Dermis blood vessel endothelial cell (primary cell): ENCODE measurements at regions not wholly inside any gene's neighbourhood (a gene's known extent, or its start where the extent isn't known, plus 50 kb on each side); places are given as distances from the start of the nearest gene placed in this dataset.

Experiments used
- DNase-seq: peaks from one replicate; pipeline ENCODE4 v3.0.0; 2010

DNA sequence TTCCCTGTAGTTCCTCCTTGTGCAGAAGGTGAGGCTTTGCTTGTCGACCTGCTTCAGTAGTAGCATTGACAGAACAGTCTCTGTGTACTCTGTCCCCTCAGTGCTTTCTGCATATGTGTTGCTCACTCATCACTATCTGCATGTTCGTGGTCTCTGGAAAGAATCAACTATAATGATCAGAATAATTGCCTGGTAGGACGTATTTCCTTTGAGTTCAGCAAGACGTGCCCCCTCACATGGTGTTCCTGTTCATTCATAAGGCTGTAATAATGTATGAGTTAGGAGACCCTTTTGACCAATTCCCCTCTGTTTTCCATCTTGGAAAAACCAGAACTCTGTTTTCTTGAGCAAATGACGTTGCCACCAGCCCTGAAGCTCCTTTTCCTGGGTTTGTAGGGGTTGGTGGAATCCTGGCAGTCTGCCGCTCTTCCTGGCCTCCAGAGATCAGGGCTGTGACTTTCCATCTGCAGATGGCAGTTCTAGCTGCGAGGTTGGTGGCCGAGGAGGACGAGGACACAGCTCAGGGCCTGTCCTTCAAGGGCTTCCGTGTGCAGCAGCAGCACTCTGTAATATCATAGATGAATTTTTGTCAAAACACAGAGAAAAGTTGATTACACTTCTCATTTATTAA lies 61.9 kb downstream of the EXOSC2 start:
- peak; percentile 51 for DNase-seq

DNA sequence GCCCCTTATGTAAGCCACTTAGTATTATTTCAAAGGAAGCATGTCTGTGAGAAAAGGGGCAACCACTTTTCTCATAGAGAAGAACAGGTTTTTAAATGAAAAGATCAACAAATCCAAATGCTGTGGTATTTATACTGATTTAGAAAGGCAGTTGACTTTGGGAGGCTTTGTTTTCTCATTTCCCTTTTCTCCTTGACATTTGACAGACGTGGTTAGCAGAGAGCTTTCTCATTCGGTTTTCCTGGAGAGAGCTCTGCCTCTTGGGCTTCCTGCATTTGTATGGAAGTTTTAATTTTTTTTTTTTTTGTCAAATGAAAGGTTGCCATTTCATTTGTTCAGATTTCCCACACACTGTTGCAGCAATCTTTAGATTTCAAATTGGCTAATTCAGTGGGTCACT lies 62.5 kb downstream of the EXOSC2 start:
- DNase-seq = peak; percentile 66

DNA sequence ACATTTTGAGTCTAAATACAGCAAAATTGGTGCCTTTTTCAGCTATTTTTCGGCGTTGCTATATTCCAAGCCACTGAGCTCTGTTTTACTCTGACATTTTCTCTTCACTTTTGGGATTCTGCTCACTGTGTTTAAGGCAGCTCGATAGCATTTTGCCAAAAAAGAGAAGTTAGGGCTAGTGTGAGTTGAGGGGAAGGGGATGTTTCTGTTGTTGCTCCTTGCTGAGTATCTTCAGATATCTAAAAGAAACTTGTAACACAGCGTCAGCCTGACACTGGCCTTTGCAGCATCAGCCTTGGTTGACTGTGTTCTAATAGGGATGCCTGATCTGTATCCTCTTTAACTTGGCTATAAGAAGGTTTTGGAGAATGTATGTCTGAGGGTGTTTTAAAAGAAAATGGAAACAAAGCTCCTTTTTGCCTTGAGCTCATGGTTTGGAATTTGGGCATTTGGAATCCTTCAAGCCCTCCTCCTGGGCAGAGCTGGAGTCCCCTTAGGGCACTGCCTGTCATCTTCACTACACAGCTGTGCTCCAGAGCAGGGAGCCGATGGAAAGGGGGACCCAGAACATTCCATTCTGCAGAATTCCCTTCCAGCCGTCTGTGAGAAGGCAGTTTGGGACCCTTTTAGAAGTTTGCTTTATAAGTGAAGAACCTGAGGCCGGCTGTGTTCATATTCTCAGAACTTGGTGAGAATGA lies 63.0 kb downstream of the EXOSC2 start:
- DNase-seq = no peak

DNA sequence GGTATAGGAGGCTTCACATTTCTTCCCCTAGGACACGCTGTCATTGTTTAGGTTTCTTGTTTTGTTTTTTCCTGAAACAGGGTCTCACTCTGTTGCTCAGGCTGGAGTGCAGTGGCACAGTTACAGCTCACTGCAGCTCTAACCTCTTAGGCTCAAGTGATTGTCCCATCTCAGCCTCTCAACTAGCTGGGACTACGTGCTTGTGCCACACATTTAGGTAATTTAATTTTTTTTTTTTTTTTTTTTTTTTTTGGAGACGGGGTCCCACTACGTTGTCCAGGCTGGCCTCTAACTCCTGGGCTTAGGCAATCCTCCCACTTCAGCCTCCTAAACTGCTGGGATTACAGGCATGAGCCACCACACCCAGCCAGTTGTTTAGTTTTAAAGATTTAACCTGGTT lies 66.2 kb downstream of the EXOSC2 start:
- DNase-seq = no peak

DNA sequence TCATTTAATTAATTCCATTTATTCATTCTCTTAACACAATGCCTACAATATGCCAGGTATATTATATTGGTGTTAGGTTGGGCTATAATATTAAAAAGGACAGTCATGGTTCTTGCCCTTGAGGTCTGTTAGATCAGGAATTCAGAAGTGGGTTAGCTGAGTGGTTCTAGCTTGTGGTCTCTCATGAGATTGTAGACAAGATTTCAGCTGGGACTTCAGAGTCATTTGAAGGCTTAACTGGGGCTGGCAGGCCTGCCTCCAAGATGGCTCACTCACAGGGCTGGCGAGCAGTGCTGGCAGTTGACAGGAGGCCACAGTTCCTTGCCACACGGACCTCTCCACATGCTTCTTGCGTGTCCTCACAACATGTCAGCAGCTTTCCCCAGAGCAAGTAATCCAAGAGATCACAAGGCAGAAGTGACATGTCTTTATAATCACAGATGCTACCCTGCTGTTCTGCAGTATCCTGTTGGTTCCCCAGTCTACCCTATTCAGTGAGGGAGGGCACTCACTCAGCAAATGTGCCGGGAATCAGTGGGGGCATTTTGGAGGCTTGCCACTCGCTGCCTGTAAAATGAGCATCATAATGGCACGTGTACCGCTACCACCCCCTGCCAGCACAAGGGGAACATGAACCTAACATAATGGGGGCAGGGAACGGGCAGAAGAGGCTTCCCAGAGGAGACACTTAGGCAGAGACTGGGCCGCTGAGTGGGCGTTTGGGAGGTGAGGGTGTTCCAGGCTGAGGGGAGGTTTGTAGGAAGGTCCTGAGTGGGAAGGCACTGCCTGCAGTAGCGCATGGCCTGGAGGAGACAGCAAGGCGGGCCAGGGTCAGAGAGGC lies 70.0 kb downstream of the EXOSC2 start:
- DNase-seq = no peak

DNA sequence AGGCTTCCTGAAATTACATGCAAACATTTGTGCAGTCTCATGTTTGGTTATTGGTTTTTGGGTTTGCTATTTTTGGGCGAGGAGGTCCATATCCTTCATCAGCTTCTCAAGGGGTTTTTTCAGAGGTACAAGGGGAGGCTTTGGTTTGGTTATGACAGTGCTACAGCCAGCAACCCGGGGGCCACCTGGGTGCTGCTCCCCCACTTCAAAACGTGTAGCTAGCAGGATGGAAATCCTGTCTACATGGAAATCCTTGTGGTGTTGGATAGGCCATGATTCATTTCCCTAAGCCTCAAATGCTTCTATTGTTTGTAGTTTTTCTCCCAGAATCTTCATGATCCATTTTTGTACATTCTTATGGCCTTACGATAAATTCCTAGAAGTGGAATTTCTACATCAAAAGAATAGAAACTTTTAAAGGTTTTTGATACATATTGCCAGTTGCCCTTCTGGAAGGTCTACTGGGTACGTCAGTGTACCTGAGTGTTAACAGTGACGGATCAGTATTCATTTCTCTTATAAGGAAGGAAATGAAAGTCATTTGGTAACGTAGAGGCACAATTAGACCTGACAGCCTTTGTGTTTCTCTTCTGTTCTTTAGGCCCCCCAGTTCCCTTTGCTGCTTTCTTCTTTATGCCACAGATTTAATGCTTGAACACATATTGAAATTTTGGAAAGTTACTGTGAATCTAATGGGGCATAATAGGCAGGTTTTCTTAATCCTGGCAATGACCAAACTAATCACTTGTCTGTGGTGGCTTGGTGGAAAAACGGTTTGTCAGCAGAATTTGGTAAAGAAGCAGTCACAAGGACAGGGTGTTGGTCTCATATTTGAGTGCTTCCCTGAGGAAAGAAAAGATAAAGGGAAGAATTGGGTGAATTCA lies 69.7 kb upstream of the ABL1 start:
- DNase-seq = peak; percentile 91

DNA sequence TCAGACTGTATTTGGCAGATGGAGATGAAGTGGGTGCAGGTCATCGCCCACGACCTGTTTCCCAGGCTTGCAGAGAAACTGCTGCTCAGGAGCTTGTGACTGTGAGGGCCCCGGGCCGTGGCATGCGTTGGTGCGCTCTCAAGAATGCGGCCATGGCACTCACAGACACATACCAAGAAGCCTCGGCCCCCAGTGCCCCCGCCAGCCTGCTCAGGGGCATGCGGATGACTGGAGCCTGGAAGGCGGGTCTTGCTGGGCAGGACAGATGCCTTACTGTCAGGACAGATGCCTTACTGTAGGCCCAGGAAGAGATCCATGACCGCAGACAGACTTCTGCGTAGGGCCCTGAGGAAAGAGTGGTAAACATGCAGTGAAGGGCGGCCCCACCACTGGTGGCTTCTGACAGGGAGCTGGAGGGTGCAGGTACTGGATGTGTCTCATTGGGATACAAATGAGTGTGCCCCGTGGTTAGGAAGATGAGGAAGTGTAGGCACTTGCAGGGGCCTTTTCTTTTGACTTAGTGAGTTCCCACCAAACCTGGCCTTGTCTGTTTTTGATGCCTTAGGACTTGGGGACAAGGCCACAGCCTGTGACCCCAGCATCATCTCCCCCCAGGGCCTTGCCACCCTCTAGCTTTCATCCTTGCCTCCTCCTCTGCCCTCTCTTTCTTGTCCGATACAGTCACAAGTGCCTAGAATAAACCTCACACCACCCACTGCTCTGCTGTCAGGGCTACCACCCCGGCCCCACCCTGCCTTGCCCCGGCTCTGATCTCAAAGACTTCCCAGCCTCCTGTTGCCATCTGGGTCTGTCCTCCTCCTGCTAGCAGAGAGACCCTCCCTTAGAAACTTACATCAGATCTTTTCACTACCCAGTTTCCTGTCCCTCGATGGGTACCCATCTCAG lies 68.8 kb upstream of the ABL1 start:
- DNase-seq = no peak

DNA sequence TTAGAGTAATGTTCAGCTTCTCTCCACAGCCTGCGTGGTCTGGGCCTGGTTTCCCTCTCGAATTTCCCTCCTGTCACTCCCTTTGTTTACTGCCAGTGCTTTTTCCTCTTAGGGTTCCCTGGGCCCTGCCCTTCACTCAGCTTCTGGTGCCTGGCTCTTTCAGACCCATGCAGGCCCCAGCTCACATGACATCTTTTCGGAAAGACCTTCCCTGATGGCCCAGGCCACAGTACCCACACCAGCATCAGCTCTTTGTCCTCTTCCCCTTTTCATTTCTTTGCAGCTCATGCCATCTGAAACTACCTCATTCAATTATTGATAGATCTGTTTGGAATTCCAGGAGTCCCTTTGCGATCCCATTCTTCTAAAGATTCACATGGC lies 68.1 kb upstream of the ABL1 start:
- no peak for DNase-seq

DNA sequence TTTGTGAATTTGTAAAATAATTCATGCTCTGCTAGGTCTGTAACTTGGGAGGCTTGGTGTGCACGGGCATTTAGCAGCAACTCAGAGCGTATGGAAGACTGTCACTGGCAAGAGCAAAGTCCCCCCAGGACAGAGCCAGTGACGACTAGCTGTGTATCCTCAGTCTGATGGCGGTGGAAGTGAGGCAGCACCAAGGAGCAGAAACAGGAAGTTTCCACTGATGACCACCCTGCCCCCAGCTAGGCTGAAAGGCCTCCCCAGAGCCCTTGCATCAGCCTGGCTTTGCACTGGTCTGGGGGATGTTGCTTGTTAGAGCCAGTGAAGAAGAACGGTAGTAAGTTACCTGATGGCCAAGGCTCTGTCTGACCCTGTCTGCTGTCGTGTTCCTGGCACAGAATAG lies 66.8 kb upstream of the ABL1 start:
- peak; percentile 35 for DNase-seq

DNA sequence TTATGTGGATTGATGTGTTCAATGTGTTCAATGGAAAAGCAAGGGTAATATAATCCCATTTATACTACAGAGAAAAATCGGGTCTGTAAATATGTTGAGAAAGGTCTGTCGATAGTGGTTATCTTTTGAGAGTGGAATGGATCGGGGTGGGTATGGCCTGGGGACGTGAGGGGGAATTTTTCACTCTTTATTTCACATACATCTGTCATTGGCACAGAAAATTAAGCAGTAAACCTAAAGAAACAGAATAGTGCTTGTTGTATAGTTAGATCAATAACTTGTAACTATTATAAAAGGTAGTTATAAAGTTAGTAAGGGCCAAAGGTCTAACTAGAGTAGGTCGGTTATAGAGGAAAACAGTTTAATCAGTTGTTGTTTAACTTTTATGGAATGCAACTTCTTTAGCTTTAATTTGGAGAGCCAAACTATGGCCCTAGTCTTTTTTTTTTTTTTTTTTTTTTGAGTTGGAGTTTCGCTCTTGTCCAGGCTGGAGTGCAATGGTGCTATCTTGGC lies 66.1 kb upstream of the ABL1 start:
- no peak for DNase-seq

DNA sequence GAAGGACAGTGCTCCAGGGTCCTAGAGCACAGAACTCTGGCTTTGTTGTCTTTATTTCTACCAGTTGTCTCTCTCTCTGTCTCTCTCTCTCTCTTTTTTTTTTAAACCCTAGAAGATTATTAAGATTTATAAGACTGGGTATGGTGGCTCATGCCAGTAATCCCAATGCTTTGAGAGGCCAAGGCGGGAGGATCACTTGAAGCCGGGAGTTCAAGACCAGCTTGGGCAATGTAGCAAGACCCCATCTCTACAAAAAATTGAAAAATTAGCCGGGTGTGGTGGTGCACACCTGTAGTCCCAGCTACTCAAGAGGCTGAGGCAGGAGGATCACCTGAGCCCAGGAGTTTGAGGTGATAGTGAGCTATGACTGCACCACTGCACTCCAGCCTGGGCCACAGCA lies 65.0 kb upstream of the ABL1 start:
- DNase-seq = no peak

DNA sequence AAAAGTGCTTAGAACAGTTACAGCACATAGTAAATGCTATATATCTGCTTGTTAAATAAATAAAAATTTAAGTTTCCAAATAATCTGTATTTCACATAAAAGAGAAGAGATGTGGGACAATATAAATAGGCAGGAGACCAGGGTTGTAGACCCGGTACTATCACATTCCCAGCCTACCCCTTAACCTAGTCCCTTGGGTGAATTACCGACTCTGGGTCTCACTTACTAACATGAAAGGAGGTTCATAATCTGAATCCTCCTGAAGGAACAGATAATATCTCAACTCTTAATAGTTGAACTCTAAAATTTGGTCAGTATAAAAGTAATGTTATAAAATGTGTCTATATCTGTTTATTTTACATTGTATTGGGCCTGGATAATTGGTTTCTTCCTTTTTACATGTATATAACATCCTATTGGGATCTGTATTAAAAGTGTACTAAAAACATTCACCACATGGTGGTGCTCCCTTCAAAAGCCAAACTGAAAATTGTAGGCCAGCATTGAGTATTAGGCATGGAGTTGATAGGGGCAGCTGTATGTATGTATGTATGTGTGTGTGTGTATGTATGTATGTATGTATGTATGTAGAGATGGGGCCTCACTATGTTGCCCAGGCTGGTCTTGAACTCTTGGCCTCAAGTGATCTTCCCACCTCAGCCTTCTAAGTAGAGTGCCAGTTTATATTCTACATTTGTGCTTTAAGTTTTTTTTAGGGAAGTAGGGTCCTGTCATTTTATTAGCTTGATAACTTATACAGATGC lies 64.2 kb upstream of the ABL1 start:
- peak; percentile 85 for DNase-seq

DNA sequence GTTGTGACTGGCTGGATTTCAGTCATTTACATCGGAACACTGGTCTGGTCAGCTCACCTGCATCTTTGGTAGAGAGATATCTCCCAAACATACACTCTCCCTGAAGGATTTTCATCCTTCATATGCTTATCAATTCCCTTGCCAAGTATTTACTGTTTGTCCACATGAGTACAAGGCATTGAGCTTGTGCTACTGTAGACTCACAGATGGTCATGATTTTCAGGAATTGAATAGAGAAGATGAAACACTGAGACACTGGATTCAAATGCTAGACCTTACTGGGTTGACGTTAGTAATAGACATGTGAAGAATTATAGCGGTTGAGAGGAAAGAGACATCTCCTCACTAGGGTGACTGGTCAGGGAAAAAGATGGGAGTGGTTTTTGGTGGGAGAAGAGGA lies 62.9 kb upstream of the ABL1 start:
- DNase-seq = no peak

DNA sequence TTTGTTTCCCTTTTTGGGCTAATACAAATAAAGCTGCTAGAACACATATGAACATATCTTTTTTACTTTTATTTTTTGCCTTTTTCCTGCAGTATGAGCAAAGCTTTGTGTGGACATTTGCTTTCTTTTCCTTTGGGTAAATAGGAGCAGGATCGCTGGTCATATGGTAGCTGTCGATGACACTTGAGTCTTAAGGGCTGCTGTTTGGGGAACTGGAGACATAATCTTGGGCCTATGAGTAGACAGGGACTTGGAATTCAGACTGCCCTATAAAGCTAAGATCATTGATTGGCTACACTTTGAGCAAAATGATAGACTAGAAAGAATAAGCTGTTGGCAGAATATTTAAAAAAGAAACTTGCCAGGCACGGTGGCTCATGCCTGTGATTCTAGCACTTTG lies 60.9 kb upstream of the ABL1 start:
- DNase-seq = no peak

DNA sequence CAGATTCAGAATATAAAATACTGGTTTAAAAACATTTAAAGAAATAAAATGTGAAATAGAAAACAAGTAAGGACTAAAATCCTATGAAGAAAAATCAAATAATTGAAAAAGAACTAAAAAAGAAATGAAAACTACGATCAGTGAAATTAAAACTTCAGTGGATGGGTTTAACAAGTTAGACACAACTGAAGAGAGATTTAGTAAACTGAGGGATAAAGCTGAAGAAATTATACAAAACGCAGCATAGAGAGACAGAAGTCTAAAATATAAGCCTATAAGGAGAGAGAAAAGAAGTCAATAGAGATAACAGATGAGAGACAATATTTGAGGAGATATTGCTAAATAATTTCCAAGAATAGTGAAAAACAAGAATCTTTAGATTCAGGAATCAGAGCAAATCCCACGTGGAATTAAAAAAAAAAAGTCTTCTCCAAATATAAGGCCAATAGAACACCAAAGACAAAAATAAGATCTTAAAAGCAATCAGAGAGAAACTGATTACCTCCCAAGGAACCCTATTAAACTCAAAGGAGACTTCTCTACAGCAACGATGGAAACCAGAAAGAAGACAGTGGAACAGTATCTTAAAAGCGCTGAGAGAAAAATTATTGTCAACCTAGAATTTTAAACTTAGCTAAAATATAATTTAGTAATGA lies 59.6 kb upstream of the ABL1 start:
- no peak for DNase-seq

DNA sequence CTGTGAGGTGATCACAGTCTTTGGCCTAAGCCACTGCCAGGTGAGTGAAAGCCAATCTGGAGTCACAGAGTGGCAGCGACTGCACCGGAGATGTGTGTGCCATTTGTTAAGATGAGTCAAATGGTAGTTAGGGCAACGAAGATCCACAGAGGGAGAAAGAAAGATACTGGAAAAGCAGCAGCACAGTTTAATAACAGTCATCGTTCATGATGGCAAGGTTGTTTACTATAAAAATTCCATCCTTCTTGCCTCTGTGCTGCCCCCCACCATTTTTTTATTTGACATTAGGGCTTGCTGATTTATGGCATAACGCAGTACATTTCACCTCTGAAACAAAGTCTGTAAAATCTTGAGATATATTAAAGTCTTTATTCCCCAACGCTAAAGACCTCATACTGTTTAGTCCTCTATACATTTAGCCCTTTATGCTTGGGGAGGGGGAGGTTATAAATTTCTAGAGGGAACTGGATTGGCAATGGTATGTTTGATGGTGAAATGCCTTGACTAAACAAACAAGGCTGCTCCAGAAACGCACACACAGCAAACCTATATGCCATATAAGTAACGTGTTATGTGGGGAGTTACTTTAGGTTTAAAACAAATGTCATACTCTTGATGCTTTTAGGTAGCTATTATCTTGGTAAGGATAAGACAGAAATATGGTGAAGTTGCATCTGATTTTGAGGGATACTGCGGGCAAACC lies 55.8 kb upstream of the ABL1 start:
- DNase-seq = no peak

DNA sequence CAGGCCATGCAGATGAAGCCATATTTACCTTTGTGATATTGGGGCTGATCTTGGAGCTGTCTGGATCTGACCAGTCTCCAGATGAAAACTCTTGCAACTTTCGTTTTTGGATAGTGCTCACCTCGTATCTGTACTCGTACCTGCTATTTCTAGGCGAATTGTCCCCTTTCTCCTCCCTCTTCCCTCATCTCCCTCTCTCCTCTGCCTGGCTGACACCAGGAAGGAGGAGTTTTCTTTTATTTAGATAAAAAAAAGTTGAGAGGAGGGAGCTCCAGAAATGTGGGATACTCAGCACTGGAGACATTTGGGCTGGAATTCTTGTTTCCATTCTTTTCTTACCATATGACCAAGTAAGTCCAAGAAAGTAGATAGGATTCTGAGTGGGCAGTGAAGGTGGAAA lies 54.6 kb upstream of the ABL1 start:
- DNase-seq = no peak

DNA sequence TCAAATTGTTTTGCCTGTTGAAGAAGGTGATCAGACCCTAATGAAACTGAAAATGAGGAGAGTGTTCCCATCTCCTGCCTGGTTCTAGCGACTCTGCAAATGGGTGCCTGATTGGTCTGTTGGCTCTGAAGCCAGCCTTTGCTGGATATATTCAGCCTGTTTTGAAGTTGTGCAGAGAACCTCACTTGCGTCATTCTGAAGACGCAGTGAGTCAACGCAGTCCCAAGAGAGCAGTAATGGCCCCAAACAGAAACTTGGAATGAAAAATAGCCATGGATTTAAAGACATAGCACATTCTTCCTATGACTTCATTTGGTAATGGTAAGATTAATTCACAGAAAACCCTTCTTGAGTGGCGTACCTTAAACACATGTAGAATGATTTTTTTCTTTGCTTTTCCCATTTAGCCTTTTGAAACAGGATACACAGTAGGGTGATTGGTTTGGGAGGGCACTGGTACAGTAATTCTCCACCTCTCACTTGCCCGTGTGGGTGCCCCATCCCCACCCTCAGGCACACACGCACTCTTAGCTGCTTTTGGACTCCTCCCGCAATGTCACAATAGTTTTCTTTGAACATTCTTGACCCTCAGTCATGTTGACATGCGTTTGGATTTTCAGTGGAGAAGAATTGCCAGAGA lies 54.1 kb upstream of the ABL1 start:
- DNase-seq = peak; percentile 94

DNA sequence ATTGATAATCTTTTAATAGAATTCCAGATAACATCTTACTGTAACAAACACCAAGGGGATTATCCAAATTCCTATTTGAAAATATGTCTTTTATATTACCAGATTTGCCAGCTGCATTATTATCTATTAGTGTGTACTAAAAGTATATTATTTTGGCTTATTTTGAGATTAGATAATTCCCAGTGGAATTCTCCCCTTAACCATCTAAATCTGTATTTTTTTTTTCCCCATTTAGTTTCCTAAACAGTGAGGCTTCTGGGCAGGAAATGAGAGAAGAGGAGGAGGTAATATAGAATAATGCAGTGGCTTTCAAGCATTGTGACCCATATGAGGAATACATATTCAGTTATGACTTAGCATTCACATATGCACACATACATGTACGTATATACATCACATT lies 53.5 kb upstream of the ABL1 start:
- DNase-seq = no peak
